ENCODE measurements at regions not wholly inside any gene's neighbourhood (a gene's known extent, or its start where the extent isn't known, plus 50 kb on each side); places are given as distances from the start of the nearest gene placed in this dataset.

GRCh38 chr9:118729981-118730380 is 639.3 kb downstream of the BRINP1 start:
- TF ChIP-seq, protein P1, sequence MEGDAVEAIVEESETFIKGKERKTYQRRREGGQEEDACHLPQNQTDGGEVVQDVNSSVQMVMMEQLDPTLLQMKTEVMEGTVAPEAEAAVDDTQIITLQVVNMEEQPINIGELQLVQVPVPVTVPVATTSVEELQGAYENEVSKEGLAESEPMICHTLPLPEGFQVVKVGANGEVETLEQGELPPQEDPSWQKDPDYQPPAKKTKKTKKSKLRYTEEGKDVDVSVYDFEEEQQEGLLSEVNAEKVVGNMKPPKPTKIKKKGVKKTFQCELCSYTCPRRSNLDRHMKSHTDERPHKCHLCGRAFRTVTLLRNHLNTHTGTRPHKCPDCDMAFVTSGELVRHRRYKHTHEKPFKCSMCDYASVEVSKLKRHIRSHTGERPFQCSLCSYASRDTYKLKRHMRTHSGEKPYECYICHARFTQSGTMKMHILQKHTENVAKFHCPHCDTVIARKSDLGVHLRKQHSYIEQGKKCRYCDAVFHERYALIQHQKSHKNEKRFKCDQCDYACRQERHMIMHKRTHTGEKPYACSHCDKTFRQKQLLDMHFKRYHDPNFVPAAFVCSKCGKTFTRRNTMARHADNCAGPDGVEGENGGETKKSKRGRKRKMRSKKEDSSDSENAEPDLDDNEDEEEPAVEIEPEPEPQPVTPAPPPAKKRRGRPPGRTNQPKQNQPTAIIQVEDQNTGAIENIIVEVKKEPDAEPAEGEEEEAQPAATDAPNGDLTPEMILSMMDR (conservative IDR thresholded peaks at IDR 0.05; ENCODE audit: low read length): no peak
- no peak overlapping the region for H3K4me3 ChIP-seq (ENCODE audit: low read length)
- DNase-seq (ENCODE audit: low read depth): no peak

DNA sequence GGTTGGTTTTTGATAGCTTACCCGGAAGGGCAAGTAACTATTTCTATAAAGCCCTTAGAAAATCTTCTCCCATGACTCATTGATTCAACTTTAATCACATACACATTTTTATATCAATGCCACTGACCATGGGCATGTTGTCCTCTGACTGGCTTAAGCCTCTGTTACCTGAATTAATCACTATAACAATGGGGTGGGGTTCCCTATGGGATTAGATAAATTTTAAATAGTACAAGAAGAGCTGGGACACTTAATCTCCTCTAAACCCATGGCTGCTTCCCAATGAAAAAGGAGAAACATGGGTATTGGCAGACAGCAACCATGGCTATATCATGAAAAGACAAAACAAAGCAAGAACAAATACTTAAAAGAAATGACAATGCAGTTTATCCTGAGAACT is 636.2 kb downstream of the BRINP1 start:
- TF ChIP-seq, protein P1 (conservative IDR thresholded peaks at IDR 0.05; ENCODE audit: low read length): no peak
- no peak overlapping the region for H3K4me3 ChIP-seq (ENCODE audit: low read length)
- DNase-seq (ENCODE audit: low read depth): no peak

DNA sequence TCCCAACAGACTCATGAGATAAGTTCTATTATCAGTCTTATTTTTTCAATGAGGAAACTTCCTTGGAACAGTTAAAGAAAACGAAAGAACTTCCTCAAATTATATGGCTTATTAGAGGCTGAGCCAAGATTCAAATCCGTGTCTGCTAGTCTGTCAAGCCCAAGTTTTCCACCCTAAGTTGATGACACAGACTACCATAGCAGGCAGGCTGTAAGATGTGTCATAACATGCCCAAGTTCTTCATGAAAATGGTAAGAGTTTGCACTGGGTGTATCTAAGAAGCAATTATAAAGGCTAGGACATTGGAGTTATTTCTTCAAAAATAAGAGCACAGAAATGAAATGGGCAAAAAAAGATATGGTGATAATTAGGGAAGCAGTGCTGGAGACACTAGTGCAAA is 634.5 kb downstream of the BRINP1 start:
- no peak overlapping the region for H3K4me3 ChIP-seq (ENCODE audit: low read length)
- DNase-seq (ENCODE audit: low read depth): no peak
- TF ChIP-seq, protein P1 (conservative IDR thresholded peaks at IDR 0.05; ENCODE audit: low read length): no peak

- TF ChIP-seq, protein P1 (conservative IDR thresholded peaks at IDR 0.05; ENCODE audit: low read length): no peak
- no peak overlapping the region for H3K4me3 ChIP-seq (ENCODE audit: low read length)
- no peak for DNase-seq (ENCODE audit: low read depth)
Measured at GRCh38 chr9:118736406-118736805, 632.8 kb downstream of the BRINP1 start.

- no peak overlapping the region for H3K4me3 ChIP-seq (ENCODE audit: low read length)
- TF ChIP-seq, protein P1 (conservative IDR thresholded peaks at IDR 0.05; ENCODE audit: low read length): no peak
- no peak for DNase-seq (ENCODE audit: low read depth)
Measured at GRCh38 chr9:118751077-118751847, 618.0 kb downstream of the BRINP1 start.

- DNase-seq (ENCODE audit: low read depth): no peak
- H3K4me3 ChIP-seq (ENCODE audit: low read length): no peak overlapping the region
- TF ChIP-seq, protein P1 (conservative IDR thresholded peaks at IDR 0.05; ENCODE audit: low read length): no peak
Measured at GRCh38 chr9:118751848-118752223, 617.4 kb downstream of the BRINP1 start.

DNA sequence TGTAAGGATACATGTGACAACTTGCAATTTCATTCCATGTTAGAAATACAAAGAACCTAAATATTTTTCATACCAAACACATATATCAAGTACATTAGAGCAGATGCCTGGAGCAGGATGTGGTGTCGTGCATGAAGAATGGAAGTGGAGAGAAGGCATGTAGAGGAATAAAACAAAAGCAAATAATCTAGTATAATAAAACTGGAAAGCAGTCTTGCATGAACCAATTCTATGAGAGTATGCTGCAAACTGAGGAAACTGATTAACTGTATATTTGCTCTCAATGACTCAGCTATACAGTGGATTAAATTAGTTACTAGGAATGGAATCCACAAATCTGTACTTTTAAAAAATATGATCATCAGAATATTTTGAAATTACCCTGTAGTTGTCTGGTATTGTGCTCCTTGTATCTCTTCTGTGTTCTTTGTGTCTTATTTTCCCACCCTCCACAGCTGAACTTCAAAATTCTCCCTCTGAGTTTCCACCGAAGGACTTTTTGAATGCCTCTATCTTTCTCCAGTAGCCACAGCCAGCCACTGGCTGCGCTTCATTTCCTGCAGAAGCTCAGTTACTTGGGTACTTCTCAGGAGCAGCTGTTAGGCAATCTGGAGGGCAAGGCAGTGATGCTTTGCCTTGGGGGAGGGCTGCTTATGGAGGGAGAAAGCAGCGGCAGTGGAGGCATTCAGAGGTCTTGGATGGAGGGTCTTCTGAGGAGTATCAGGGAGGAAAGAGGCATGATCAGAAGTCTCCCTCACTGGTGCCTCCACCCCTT is 608.0 kb downstream of the BRINP1 start:
- DNase-seq (ENCODE audit: low read depth): no peak
- no peak overlapping the region for H3K4me3 ChIP-seq (ENCODE audit: low read length)
- TF ChIP-seq, protein P1 (conservative IDR thresholded peaks at IDR 0.05; ENCODE audit: low read length): no peak

All from AG10803 (cell line).